ENCODE measurements at regions not wholly inside any gene's neighbourhood (a gene's known extent, or its start where the extent isn't known, plus 50 kb on each side); places are given as distances from the start of the nearest gene placed in this dataset.

GRCh38 chr13:44770951-44771350, 194.8 kb upstream of the TSC22D1 start:
- no peak for DNase-seq

DNA sequence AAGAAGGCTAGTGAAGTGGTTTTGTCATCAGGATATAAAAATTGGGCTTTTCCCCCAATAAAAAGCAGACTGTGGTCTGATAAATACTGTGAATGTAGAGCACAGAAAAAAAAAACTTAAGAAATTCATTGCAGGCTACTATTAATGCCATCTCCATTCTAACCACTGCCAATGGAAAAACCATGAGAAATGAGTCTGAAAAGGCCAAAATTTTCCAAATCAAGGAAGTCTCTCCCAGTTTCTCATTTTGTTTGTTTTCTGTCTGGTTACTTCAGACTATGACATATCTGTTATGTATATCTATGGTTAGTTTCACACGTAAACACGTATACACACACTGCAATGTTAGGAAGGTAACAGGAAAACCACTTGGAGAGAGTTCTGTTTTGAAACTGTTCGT, 193.6 kb upstream of the TSC22D1 start:
- no peak for DNase-seq

GRCh38 chr13:44768775-44769581, 192.8 kb upstream of the TSC22D1 start:
- DNase-seq: no peak

DNA sequence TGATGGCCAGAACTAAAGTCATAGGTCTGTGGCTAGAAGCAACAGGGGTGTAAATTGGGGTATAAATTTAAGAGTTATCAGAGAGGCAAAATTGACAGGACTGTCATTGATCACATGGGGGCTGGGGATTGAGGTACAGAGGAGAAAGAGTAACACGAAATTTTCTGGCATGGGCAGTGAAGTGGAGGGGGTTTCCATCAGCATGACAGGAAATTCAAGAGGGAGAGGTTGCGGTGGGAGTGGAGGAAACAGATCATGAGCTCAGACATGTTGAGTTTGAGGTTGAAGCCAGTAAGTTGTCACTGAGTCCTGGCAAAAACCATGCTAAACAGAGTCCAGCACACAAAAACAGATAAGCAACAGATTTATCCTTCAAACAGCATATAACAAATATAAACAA, 192.1 kb upstream of the TSC22D1 start:
- no peak for DNase-seq

DNA sequence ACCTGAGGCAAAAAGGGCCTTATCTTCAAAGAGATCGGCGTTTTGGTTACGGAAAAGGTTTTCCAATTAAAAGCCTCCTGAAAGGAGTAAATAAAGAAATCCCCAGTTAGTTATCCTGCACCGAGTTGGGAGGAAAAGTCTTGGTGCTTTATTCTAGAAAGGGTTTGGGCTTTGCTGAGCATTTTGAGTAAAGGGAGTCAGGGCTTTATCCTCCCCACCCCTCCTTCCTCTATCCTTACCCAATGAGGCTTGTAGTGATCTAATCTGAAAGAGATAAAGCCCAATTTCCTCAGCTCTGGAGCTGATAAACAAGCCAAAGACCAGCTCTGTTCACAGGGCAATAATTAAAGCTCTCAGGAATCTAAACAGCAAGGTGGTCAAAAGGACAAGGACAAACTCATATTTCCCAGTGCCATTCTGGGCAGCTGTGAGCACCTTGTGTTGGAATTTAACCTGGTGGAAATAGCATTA, 188.9 kb upstream of the TSC22D1 start:
- no peak for DNase-seq

DNA sequence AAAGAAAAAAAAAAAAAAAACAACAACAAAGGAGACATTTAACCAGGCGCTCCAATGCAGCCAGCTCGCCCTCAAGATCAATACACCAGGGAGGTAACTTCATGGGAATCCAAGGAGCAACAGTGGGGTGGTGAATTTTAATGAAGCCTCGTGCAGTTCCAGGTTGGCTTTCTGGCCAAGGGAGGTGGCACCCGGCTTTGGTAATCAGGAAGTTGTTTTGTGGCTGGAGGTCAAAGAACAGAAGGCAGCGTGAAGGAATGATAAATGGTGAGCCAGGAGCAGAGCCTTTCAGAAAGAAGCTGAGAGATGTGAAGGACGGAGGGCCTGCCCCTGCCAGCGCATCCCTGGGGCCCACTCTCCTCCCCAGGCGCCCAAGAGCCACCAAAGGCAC, 188.2 kb upstream of the TSC22D1 start:
- DNase-seq: no peak

DNA sequence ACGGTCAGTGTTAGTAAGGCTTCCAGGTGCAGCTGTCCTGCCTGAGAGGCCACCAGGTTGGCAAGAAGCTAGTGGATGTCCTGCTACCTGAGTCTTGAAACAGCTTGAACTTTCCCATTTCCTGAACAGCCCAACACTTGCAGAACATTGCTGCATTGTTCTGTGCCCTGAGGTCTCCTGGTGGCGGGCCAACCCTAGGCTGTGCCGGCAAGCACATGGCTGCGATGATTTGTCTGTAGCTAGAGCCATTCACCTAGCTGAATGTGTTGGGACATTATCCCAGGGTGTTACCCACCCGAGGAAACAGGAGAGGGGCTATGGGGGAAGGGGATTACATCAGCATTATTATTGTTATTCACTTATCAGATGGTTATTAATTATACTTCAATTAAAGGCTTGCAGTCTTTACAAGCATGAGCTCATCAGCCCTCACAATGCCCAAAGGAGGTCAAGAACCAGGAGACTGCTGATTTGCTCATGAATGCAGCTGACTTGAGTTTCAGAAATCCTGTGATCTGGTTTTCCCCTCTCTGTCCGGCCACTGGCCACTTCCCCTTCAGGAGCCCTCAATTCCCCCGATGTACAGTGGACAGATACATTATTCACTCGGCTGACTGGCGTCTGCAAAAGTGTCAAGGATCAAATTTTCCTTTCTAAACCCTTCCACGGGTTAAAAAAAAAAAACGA, 187.6 kb upstream of the TSC22D1 start:
- DNase-seq: no peak

DNA sequence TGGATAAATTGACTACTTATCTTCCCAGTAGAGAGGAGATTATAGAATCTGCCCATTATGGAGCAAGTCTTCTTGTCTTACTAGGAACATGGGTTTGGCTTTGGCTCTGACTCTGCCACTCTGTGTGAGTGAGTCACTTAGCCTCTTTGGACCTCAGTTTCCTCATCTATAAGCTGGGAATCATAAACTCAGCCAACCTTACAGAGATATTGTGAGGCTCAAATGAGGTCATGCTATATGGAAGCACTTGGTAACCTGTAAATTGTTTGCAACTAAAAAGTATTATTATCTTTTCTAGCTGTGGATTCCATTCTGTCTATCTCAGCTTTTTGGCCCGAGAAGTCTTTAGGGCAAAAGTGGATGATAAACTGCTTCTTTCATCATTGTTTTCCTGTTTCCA, 186.8 kb upstream of the TSC22D1 start:
- DNase-seq: no peak

DNA sequence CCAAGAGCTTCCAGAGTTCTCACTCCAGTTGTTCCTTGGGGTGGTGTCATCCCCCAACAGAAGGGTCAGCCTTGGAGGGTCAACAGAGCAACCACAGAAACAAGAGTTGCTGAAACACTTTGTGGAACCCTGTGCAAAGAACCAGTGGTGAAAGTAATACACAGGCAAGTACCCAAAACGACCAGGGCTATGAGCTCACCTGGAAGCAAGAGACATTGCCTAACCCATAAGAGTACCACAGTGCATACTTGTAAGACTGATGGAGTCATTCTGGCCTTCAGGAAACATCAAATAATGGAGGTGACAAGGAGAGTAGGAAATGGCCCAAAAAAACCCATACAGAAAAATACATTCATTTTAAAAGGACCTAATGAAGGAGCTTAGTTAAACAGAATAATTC, 184.3 kb upstream of the TSC22D1 start:
- DNase-seq: no peak

GRCh38 chr13:44759384-44760360, 183.5 kb upstream of the TSC22D1 start:
- DNase-seq: no peak

DNA sequence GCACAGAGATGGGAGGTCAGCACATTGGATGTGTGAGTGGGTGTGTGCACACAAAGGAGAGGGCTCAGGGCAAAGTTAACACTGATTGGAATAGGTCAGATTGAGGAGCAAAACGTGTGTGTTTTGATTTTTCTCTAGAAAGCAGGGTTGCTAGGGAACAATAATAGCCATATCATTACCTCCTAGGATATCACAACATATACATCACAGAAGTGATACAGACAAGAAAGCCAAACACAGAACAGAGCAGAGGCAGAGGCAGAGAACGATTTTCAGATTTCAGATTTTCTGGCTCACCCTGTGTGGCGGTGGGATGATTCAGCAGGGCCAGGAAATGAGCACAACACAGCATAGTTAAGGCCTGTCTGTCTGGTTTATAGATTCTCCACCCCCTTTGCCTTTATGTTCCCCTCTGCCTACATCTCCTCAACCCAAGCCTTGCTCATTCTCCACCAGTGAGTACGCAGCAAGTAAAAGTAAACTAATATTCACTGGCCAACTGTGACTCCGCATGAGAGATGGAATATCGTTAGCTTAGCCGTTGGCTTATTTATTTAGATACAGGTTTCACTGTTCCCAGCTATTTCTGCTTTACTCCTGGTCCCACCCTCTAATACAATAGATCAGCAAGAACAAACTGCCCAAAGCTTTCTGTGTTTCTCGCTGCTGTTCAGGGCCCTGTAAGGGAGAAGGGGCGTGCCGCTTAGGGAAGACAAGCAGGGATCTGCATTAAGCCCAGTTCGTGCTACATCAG, 182.7 kb upstream of the TSC22D1 start:
- peak; percentile 15 for DNase-seq

DNA sequence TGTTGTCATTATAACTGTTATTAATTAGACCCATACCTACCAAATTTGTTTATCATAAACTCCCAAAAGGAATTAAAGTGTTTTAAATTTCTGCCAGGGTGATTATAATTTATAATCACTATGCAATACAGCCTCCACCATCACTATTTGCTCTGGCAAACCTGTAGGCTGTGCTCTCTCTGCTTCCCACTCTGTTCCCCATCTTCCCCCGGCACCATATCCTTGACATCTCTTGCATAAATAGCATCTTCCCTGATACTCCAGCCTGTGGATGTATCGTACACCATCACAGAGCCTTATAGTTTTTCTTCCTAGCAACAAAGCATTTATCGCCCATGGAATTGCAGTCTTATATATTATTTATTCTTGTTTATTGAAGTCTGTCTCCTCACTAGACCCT, 181.5 kb upstream of the TSC22D1 start:
- no peak for DNase-seq

DNA sequence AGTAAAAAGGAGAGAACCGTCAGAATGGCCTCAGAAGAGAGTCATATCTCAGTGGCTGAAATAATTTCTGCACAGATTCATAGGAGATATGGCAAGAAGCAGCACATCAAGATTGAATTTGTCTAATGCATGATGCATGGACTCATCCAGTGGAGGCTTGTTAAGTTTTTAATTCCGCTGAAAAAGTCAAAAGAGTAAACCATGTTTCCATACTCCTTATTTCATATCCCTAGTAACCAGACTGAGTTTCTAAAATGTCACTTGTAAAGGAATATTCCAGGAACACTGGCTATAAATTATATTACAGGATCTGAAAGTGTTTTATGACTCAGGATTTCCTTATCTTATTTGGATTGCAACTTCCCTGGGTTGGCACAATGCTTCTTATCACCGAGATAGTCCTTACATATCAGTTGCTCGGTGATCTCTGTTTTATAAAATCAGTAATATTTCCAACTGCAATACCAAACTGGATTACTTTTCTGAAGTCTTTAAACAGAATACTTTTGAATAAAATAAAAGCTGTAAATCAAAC, 180.2 kb upstream of the TSC22D1 start:
- no peak for DNase-seq

DNA sequence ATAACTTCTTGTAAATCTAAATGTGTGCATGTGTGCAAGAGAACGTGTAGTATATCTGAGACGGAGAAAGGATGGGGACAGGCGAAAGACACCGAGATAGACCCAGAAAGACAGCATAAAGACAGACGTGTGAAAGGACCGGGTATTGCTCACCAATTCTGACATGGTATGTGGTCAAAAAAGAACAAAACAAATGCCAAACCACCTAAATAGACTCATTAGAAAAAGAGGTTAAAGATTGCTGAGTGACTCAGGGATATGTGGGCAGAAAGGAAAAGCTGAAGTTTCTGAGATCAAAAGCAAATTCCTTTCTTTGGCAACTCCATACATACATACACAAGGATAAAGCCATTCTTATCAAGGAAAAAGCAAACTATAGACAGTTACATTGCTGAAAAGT, 179.7 kb upstream of the TSC22D1 start:
- no peak for DNase-seq

GRCh38 chr13:44752164-44752563, 176.0 kb upstream of the TSC22D1 start:
- DNase-seq: no peak

DNA sequence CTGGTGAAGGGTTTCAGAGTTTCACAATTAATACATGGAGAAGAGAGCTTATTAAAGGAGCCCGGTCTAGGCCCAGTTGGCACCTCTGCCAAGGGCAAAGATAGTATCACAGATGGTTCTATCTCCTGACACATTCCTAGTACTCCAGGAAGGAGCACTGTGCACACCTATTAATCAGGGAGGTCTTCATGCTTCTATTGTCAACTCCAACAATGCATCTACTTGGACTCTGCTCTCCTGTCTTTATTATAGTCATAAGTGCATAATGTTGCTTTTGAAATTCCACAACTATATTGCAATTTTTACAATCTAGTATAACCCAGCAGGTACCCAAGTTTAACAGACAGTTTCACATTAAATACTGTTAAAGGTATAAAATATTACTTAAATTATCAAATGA, 174.5 kb upstream of the TSC22D1 start:
- DNase-seq: no peak

DNA sequence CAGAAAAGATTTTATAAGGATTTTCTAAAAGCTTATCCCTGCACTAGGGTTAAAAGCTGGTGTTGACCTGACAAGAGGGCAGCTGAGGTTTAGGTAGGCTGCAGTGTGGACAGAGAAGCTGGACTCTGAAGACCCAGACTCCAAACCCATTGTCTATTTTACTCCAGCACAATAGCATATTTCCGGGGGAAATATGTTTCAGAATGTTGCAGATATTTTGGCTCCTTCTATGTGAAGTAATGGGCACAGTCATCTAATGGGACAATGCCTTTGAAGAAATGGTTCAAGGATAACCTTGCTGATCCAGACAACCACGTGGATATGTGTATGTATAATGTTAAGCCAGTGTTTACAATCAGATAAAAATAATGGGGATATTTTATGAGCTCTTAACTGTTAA, 173.8 kb upstream of the TSC22D1 start:
- no peak for DNase-seq

GRCh38 chr13:44748439-44748838, 172.3 kb upstream of the TSC22D1 start:
- DNase-seq: no peak

DNA sequence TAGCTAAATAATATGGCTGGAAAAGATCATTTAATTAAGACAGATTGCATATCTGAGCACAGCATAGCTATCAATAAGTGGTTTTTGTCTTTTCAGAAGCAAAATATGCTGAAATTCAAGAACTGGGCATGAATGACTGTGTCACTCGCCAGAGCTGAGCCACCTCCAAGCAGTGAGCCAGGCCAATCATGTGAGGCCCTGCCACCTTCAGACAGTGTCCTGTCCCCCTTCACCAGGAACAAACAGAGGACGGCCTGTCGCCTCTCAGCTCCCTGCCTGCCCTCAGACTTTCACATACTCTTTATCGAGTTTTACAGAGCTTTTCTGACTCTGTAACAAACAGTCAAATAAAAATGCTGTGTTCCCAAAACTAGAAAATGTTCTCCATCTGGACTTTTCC, 171.0 kb upstream of the TSC22D1 start:
- DNase-seq: no peak

DNA sequence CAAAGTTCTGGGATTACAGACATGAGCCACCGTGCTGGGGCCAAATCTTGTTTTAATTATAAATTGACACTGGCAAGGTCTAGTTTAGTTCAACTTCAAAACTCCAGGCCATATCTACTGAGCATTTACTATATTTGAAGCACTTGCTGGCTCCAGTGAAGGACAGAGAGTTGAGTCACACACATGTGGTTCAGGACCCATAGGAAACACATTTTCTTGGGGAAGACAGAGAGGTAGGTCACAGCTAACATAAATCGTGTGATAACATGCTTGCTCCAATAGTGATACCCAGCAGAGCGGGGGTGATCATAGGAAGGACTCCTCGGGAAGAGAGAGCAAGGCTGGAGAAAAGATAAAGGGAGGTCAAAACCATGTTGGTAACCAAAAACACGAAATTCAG, 170.6 kb upstream of the TSC22D1 start:
- DNase-seq: no peak

DNA sequence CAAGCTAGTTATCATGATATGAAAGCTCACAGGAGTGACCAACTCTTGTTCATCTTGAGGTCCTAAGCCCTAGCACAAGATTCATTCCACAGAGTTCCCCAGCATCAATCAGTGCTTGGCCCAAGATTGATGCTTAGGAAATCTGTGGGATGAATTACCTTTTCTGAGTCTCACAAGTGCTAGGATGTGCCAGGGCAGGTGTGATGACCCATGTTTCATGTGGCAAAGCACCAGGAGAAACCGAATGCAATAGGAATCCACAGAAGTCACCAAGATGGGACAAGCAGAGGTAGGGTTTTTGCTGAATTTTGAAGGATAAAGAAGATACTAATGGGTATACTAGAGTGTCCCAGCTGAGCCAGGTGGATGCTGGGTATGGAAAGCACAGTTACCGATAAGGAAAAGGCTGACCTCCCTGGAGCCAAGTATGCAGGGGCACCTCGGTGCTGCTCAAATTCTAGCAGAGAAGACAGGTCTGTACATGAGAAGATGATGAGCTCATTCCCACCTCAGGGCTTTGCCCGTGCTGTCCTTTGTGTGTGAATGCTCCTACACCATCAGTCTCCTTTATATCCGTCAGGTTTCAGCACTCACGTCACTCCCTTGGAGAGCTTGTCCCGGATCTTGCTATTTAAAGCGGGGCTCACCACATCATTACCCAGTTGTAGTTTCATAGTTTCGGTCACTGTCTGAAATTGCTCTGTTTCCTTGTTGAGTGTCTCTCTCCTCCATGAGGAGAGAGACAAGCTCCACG, 168.9 kb upstream of the TSC22D1 start:
- DNase-seq: no peak

DNA sequence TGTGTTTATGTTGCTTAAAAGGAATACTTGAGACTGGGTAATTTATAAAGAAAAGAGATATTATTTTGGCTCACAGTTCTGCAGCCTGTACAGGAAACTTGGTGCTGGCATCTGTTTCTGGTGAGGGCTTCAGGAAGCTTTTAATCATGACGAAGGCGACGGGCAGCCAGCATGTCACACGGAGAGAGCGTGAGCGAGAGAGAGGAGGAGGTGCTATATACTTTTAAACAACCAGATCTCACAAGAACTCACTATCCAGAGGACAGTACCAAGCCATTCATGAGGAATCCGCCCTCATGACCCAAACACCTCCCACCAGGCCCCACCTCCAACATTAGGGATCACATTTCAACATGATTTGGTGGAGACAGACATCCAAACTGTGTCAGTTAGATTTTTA, 163.4 kb upstream of the TSC22D1 start:
- no peak for DNase-seq
